ENCODE measurements at regions not wholly inside any gene's neighbourhood (a gene's known extent, or its start where the extent isn't known, plus 50 kb on each side); places are given as distances from the start of the nearest gene placed in this dataset.

- no peak for TF ChIP-seq CTCF (conservative IDR thresholded peaks at IDR 0.05; ENCODE audit: low read depth, low read length)
- no peak for DNase-seq (ENCODE audit: low read depth)
- no peak overlapping the region for H3K4me3 ChIP-seq (ENCODE audit: low read length)
Measured at GRCh38 chr14:71713451-71713850, 218.8 kb upstream of the RGS6 start.

GRCh38 chr14:71714225-71714624, 218.0 kb upstream of the RGS6 start:
- TF ChIP-seq CTCF (conservative IDR thresholded peaks at IDR 0.05; ENCODE audit: low read depth, low read length) = no peak
- DNase-seq (ENCODE audit: low read depth) = peak; percentile 87
- H3K4me3 ChIP-seq (ENCODE audit: low read length) = no peak overlapping the region

GRCh38 chr14:71716041-71716772, 216.0 kb upstream of the RGS6 start:
- H3K4me3 ChIP-seq (ENCODE audit: low read length) = no peak overlapping the region
- no peak for TF ChIP-seq CTCF (conservative IDR thresholded peaks at IDR 0.05; ENCODE audit: low read depth, low read length)
- no peak for DNase-seq (ENCODE audit: low read depth)

GRCh38 chr14:71720978-71721624, 211.1 kb upstream of the RGS6 start:
- no peak overlapping the region for H3K4me3 ChIP-seq (ENCODE audit: low read length)
- TF ChIP-seq CTCF (conservative IDR thresholded peaks at IDR 0.05; ENCODE audit: low read depth, low read length) = peak; percentile 70
- no peak for DNase-seq (ENCODE audit: low read depth)

- DNase-seq (ENCODE audit: low read depth) = no peak
- H3K4me3 ChIP-seq (ENCODE audit: low read length) = no peak overlapping the region
- no peak for TF ChIP-seq CTCF (conservative IDR thresholded peaks at IDR 0.05; ENCODE audit: low read depth, low read length)
Measured at GRCh38 chr14:71721791-71722190, 210.4 kb upstream of the RGS6 start.

- no peak overlapping the region for H3K4me3 ChIP-seq (ENCODE audit: low read length)
- TF ChIP-seq CTCF (conservative IDR thresholded peaks at IDR 0.05; ENCODE audit: low read depth, low read length) = no peak
- DNase-seq (ENCODE audit: low read depth) = no peak
Measured at GRCh38 chr14:71722885-71723284, 209.3 kb upstream of the RGS6 start.
